ENCODE measurements at regions not wholly inside any gene's neighbourhood (a gene's known extent, or its start where the extent isn't known, plus 50 kb on each side); places are given as distances from the start of the nearest gene placed in this dataset.

DNA sequence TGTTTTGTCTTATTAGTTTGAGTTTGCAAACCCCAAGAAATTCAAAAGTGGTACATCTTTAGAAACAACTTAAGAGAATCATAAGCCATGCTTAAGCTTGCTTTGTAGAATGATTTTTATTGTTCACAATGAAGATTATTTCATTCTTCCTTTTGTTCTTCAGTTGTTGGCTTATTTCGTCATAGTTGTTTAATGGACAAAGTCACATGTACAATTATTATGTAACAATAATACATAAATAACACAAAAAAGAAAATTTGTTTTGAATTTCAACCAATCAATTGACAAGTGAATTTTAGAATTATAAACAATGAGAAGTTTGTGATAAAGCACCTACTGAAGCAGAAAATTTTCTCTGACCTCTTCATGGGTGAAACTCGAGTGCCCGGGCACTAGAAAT lies 111.8 kb upstream of the IGF1 start:
- POLR2A ChIA-PET: no interaction called here
- Histone ChIP-seq H2AFZ (ENCODE audit: low read depth, low read length) (no peak overlapping the region), H3K4me2 (ENCODE audit: insufficient read depth, low read length) (no peak overlapping the region), H3K27me3 (ENCODE audit: control insufficient read depth in 2 of 2, insufficient read depth in 2 of 2, low read length in 2 of 2) (no peaks in the 10 kb centered on the region), H3K9me1 (replicated peaks; ENCODE audit: control insufficient read depth, extremely low read depth, insufficient read depth, low read length) (no peaks in the 10 kb centered on the region), H3K27ac (ENCODE audit: insufficient read depth, low read depth, low read length) (no peak overlapping the region), H4K20me1 (replicated peaks; ENCODE audit: control insufficient read depth, extremely low read depth, insufficient read depth, low read length) (no peaks in the 10 kb centered on the region), H3K9ac (replicated peaks; ENCODE audit: extremely low read depth, insufficient read depth, low read length) (no peak overlapping the region), H3K4me3 (replicated peaks in 1 of 3; ENCODE audit: insufficient read depth in 1 of 3, low read depth in 1 of 3, low read length in 3 of 3) (no peak overlapping the region), H3K9me3 (replicated peaks; ENCODE audit: control insufficient read depth, insufficient read depth, low read length) (no peaks in the 10 kb centered on the region), H3K79me2 (ENCODE audit: control insufficient read depth, insufficient read depth, low read length) (no peaks in the 10 kb centered on the region), H3K36me3 (ENCODE audit: control insufficient read depth in 2 of 2, extremely low read depth in 1 of 2, insufficient read depth in 2 of 2, low read length in 2 of 2) (no peaks in the 10 kb centered on the region), H3K4me1 (ENCODE audit: control insufficient read depth, extremely low read depth, insufficient read depth, low read length) (no peaks in the 10 kb centered on the region)
- dilution Hi-C loops (cut with MboI; ENCODE audit: extremely low pct_ligation_motif_present, low sequenced_read_pairs): no loop called here
- CTCF ChIA-PET: no interaction called here
- no TSS peak for BruUV-seq (replicated peaks)
- TF ChIP-seq POLR2A (IDR thresholded peaks at IDR 0.05; ENCODE audit: low read depth, low read length): no peak
- no peak for TF ChIP-seq CTCF (IDR thresholded peaks at IDR 0.05; ENCODE audit: extremely low read depth in 1 of 2, insufficient read depth in 1 of 2, low read depth in 1 of 2, low read length in 2 of 2)
- DNase-seq (ENCODE audit: low read depth, low spot score) (no peak), FAIRE-seq (no peak)
- intact Hi-C loops (cut with micrococcal nuclease): no loop called here

DNA sequence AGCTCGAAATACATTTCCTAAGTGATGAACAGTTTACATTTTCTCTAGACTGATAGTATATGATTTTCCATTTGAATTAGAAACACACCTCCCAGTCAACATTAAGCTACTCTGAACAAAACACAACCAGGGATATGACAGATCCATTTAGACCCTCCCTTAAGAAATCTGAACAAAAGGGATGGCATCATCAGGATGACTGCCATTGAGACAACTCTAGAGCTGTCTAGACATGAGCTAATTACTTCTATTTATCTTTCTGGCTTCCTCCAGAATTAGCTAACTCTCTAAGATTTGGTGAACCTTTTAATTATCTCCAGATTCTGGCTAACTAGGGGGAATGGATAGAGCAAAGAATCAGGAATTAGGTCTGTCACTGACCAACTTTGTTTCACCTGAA lies 92.9 kb upstream of the IGF1 start:
- H3K9ac ChIP-seq (replicated peaks; ENCODE audit: extremely low read depth, insufficient read depth, low read length): no peak overlapping the region
- dilution Hi-C loops (cut with MboI; ENCODE audit: extremely low pct_ligation_motif_present, low sequenced_read_pairs) (no loop called here), intact Hi-C loops (cut with micrococcal nuclease) (no loop called here)
- H3K27me3 ChIP-seq (ENCODE audit: control insufficient read depth in 2 of 2, insufficient read depth in 2 of 2, low read length in 2 of 2): no peaks in the 10 kb centered on the region
- no peaks in the 10 kb centered on the region for H4K20me1 ChIP-seq (replicated peaks; ENCODE audit: control insufficient read depth, extremely low read depth, insufficient read depth, low read length)
- H3K9me3 ChIP-seq (replicated peaks; ENCODE audit: control insufficient read depth, insufficient read depth, low read length): no peaks in the 10 kb centered on the region
- H3K4me1 ChIP-seq (ENCODE audit: control insufficient read depth, extremely low read depth, insufficient read depth, low read length): no peaks in the 10 kb centered on the region
- ChIA-PET CTCF (no interaction called here), POLR2A (no interaction called here)
- BruUV-seq (replicated peaks): no TSS peak
- H2AFZ ChIP-seq (ENCODE audit: low read depth, low read length): no peak overlapping the region
- H3K79me2 ChIP-seq (ENCODE audit: control insufficient read depth, insufficient read depth, low read length): no peaks in the 10 kb centered on the region
- H3K9me1 ChIP-seq (replicated peaks; ENCODE audit: control insufficient read depth, extremely low read depth, insufficient read depth, low read length): no peaks in the 10 kb centered on the region
- no peak for DNase-seq (ENCODE audit: low read depth, low spot score)
- no peak overlapping the region for H3K27ac ChIP-seq (ENCODE audit: insufficient read depth, low read depth, low read length)
- no peak overlapping the region for H3K4me2 ChIP-seq (ENCODE audit: insufficient read depth, low read length)
- no peak for FAIRE-seq
- no peak overlapping the region for H3K4me3 ChIP-seq (replicated peaks in 1 of 3; ENCODE audit: insufficient read depth in 1 of 3, low read depth in 1 of 3, low read length in 3 of 3)
- TF ChIP-seq GATA2 (IDR thresholded peaks at IDR 0.05; ENCODE audit: insufficient read depth, insufficient read length, low read depth, low read length): no peak
- TF ChIP-seq EZH2 (IDR thresholded peaks at IDR 0.05; ENCODE audit: borderline replicate concordance, low read depth, low read length, severe bottlenecking): no peak
- TF ChIP-seq JUN (IDR thresholded peaks at IDR 0.05; ENCODE audit: borderline replicate concordance, insufficient read depth, insufficient read length, low read depth): no peak
- no peak for TF ChIP-seq MYC (IDR thresholded peaks at IDR 0.05; ENCODE audit: low read depth, low read length)
- TF ChIP-seq CTCF (IDR thresholded peaks at IDR 0.05; ENCODE audit: extremely low read depth in 1 of 2, insufficient read depth in 1 of 2, low read depth in 1 of 2, low read length in 2 of 2): no peak
- no peak for TF ChIP-seq POLR2AphosphoS5 (IDR thresholded peaks at IDR 0.05; ENCODE audit: insufficient read depth, low read depth, low read length)
- no peak for TF ChIP-seq FOS (IDR thresholded peaks at IDR 0.05; ENCODE audit: borderline replicate concordance, insufficient read depth, low read length)
- TF ChIP-seq POLR2A (IDR thresholded peaks at IDR 0.05; ENCODE audit: low read depth, low read length): no peak
- TF ChIP-seq, protein P1, sequence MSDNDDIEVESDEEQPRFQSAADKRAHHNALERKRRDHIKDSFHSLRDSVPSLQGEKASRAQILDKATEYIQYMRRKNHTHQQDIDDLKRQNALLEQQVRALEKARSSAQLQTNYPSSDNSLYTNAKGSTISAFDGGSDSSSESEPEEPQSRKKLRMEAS (IDR thresholded peaks at IDR 0.05; ENCODE audit: insufficient read depth, insufficient read length): no peak
- H3K36me3 ChIP-seq (ENCODE audit: control insufficient read depth in 2 of 2, extremely low read depth in 1 of 2, insufficient read depth in 2 of 2, low read length in 2 of 2): no peaks in the 10 kb centered on the region

All from endothelial cell of umbilical vein (primary cell).